ENCODE measurements at regions not wholly inside any gene's neighbourhood (a gene's known extent, or its start where the extent isn't known, plus 50 kb on each side); places are given as distances from the start of the nearest gene placed in this dataset.

GRCh38 chr3:82790307-82791097, 1029.1 kb upstream of the GBE1 start:
- Histone ChIP-seq H3K27ac (no peak overlapping the region), H3K9me3 (no peaks in the 10 kb centered on the region), H3K4me1 (no peaks in the 10 kb centered on the region), H3K27me3 (no peaks in the 10 kb centered on the region), H3K36me3 (no peaks in the 10 kb centered on the region), H3K4me3 (no peak overlapping the region)
- intact Hi-C loops (cut with DNase I; ENCODE audit: low total_unique reads), result no loop called here
- DNase-seq (no peak), ATAC-seq (no peak)
- TF ChIP-seq POLR2A (IDR thresholded peaks at IDR 0.05) (no peak), CTCF (IDR thresholded peaks at IDR 0.05 in 4 of 5, conservative IDR thresholded peaks at IDR 0.05 in 1 of 5) (no peak)
- in situ Hi-C loops (cut with MboI; ENCODE audit: low sequenced_read_pairs in 4 of 4), result no loop called here

- H3K4me3 ChIP-seq, result no peak overlapping the region
- TF ChIP-seq POLR2A (IDR thresholded peaks at IDR 0.05) (no peak), CTCF (IDR thresholded peaks at IDR 0.05 in 4 of 5, conservative IDR thresholded peaks at IDR 0.05 in 1 of 5) (no peak)
- intact Hi-C loops (cut with DNase I; ENCODE audit: low total_unique reads), result no loop called here
- DNase-seq (no peak), ATAC-seq (no peak)
- H3K36me3 ChIP-seq, result no peaks in the 10 kb centered on the region
- in situ Hi-C loops (cut with MboI; ENCODE audit: low sequenced_read_pairs in 4 of 4), result no loop called here
- H3K27me3 ChIP-seq, result no peaks in the 10 kb centered on the region
- H3K27ac ChIP-seq, result no peak overlapping the region
- no peaks in the 10 kb centered on the region for H3K9me3 ChIP-seq
- H3K4me1 ChIP-seq, result no peaks in the 10 kb centered on the region
These were observed 1021.7 kb upstream of the GBE1 start for GRCh38 chr3:82783194-82783593.

GRCh38 chr3:82773207-82773606, 1011.8 kb upstream of the GBE1 start:
- Histone ChIP-seq H3K4me1 (no peaks in the 10 kb centered on the region), H3K4me3 (no peak overlapping the region), H3K36me3 (no peaks in the 10 kb centered on the region), H3K27me3 (no peaks in the 10 kb centered on the region), H3K27ac (no peak overlapping the region), H3K9me3 (no peaks in the 10 kb centered on the region)
- no peak for ATAC-seq
- DNase-seq, result no peak
- in situ Hi-C loops (cut with MboI; ENCODE audit: low sequenced_read_pairs in 4 of 4) (no loop called here), intact Hi-C loops (cut with DNase I; ENCODE audit: low total_unique reads) (no loop called here)
- TF ChIP-seq CTCF (IDR thresholded peaks at IDR 0.05 in 4 of 5, conservative IDR thresholded peaks at IDR 0.05 in 1 of 5), result no peak
- TF ChIP-seq POLR2A (IDR thresholded peaks at IDR 0.05), result no peak

GRCh38 chr3:82764521-82764920, 1003.1 kb upstream of the GBE1 start:
- H3K36me3 ChIP-seq, result no peaks in the 10 kb centered on the region
- no peaks in the 10 kb centered on the region for H3K27me3 ChIP-seq
- H3K4me1 ChIP-seq, result no peaks in the 10 kb centered on the region
- no peak overlapping the region for H3K4me3 ChIP-seq
- intact Hi-C loops (cut with DNase I; ENCODE audit: low total_unique reads), result no loop called here
- no peaks in the 10 kb centered on the region for H3K9me3 ChIP-seq
- ATAC-seq (no peak), DNase-seq (no peak)
- no peak overlapping the region for H3K27ac ChIP-seq
- in situ Hi-C loops (cut with MboI; ENCODE audit: low sequenced_read_pairs in 4 of 4), result no loop called here
- no peak for TF ChIP-seq POLR2A (IDR thresholded peaks at IDR 0.05)
- TF ChIP-seq CTCF (IDR thresholded peaks at IDR 0.05 in 4 of 5, conservative IDR thresholded peaks at IDR 0.05 in 1 of 5), result no peak

GRCh38 chr3:82761858-82762257, 1000.4 kb upstream of the GBE1 start:
- H3K27ac ChIP-seq, result no peak overlapping the region
- intact Hi-C loops (cut with DNase I; ENCODE audit: low total_unique reads) (no loop called here), in situ Hi-C loops (cut with MboI; ENCODE audit: low sequenced_read_pairs in 4 of 4) (no loop called here)
- no peaks in the 10 kb centered on the region for H3K9me3 ChIP-seq
- H3K4me1 ChIP-seq, result no peaks in the 10 kb centered on the region
- no peaks in the 10 kb centered on the region for H3K36me3 ChIP-seq
- H3K4me3 ChIP-seq, result no peak overlapping the region
- no peaks in the 10 kb centered on the region for H3K27me3 ChIP-seq
- TF ChIP-seq CTCF (IDR thresholded peaks at IDR 0.05 in 4 of 5, conservative IDR thresholded peaks at IDR 0.05 in 1 of 5), result no peak
- no peak for TF ChIP-seq POLR2A (IDR thresholded peaks at IDR 0.05)
- DNase-seq (no peak), ATAC-seq (no peak)
